Esophagus squamous epithelium (tissue), 4 donors: ENCODE measurements at regions not wholly inside any gene's neighbourhood (a gene's known extent, or its start where the extent isn't known, plus 50 kb on each side); places are given as distances from the start of the nearest gene placed in this dataset.

Experiments
- POLR2A ChIP-seq, 4 donors: fragments of 450-650 bp; IDR thresholded peaks; one replicate each; pipeline ENCODE4 v1.6.1; 2017; ENCODE audit warnings: antibody characterized with exemption in 4 of 4, mild to moderate bottlenecking in 4 of 4, moderate library complexity in 3 of 4
- TF ChIP-seq, protein P1 (sequence below), 6 experiments: fragments of 450-650 bp in 4 of 6; fragments of 200-600 bp in 2 of 6; sonication (generic) in 2 of 6; IDR thresholded peaks; one replicate each; pipeline ENCODE4 v1.5.1; 2016 to 2019; ENCODE audit warnings: antibody characterized with exemption in 6 of 6, mild to moderate bottlenecking in 4 of 6, moderate library complexity in 4 of 6

- TF ChIP-seq, protein P1, sequence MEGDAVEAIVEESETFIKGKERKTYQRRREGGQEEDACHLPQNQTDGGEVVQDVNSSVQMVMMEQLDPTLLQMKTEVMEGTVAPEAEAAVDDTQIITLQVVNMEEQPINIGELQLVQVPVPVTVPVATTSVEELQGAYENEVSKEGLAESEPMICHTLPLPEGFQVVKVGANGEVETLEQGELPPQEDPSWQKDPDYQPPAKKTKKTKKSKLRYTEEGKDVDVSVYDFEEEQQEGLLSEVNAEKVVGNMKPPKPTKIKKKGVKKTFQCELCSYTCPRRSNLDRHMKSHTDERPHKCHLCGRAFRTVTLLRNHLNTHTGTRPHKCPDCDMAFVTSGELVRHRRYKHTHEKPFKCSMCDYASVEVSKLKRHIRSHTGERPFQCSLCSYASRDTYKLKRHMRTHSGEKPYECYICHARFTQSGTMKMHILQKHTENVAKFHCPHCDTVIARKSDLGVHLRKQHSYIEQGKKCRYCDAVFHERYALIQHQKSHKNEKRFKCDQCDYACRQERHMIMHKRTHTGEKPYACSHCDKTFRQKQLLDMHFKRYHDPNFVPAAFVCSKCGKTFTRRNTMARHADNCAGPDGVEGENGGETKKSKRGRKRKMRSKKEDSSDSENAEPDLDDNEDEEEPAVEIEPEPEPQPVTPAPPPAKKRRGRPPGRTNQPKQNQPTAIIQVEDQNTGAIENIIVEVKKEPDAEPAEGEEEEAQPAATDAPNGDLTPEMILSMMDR (IDR thresholded peaks at IDR 0.05): no peak
- no peak for TF ChIP-seq POLR2A (IDR thresholded peaks at IDR 0.05)
These were observed 90.1 kb upstream of the ABCC4 start for GRCh38 chr13:95391362-95391761.
